Colonic mucosa (tissue), 4 donors: ENCODE measurements at regions not wholly inside any gene's neighbourhood (a gene's known extent, or its start where the extent isn't known, plus 50 kb on each side); places are given as distances from the start of the nearest gene placed in this dataset.

Experiments used
- DNase-seq: peaks from one replicate; pipeline ENCODE4 v3.0.0-alpha.2; 2020
- H3K27ac ChIP-seq: fragments of 200-600 bp; one replicate; pipeline ENCODE4 v1.8.0; 2021
- H3K27me3 ChIP-seq: fragments of 200-600 bp; one replicate; pipeline ENCODE4 v1.8.0; 2021
- H3K36me3 ChIP-seq: fragments of 200-600 bp; one replicate; pipeline ENCODE4 v1.8.0; 2021
- H3K4me1 ChIP-seq: fragments of 200-600 bp; one replicate; pipeline ENCODE4 v1.8.0; 2021; ENCODE audit warnings: mild to moderate bottlenecking
- H3K4me3 ChIP-seq: fragments of 200-600 bp; one replicate; pipeline ENCODE4 v1.8.0; 2021
- H3K9ac ChIP-seq, 2 donors: one replicate each; pipeline ENCODE4 v1.7.0; 2013; ENCODE audit warnings: control low read depth in 2 of 2, low read depth in 2 of 2, low read length in 2 of 2
- H3K9me3 ChIP-seq: fragments of 200-600 bp; one replicate; pipeline ENCODE4 v1.8.0; 2021
- intact Hi-C: fragments of 100-400 bp; cut with DNase I; formaldehyde crosslinking; loops from one replicate; pipeline ENCODE4 v1.14.1; 2022
- TF ChIP-seq, protein P1 (sequence below): fragments of 200-600 bp; IDR thresholded peaks from one replicate; pipeline ENCODE4 v1.8.0; 2022; ENCODE audit warnings: antibody characterized with exemption, mild to moderate bottlenecking
- donor health status: healthy.
- donor health status: DM: no; HTN: no; CAD: no.
- donor health status: DM: no; HTN: no; CAD: no.

- no peaks in the 10 kb centered on the region for H3K36me3 ChIP-seq
- H3K27ac ChIP-seq: no peak overlapping the region
- intact Hi-C loops: no loop called here
Observed at GRCh38 chr2:67834482-67834881, 228.3 kb downstream of the C1D start.

DNA sequence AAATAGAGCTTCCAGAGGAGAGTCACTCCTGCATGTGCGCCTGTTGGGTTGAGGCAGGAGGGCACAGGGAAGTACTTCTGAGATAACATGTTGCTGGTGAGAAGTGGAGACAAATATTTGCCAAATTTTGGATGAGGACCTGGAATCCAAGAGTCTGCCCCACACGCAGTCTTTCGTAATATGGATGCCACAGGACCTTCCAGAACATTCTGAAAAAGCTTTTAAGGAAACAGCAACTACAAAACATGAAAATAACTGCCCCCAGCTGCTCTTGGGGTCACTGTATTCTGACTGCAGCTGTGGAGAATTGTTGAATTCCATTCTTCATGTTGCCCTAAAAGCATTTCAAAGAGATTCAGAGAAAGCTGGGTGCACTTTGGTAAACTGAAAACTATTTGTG, 227.5 kb downstream of the C1D start:
- no peaks in the 10 kb centered on the region for H3K4me1 ChIP-seq
- H3K4me3 ChIP-seq: no peak overlapping the region
- H3K27ac ChIP-seq: no peak overlapping the region
- intact Hi-C loops: no loop called here
- H3K9ac ChIP-seq: no peak overlapping the region
- no peak for DNase-seq
- no peaks in the 10 kb centered on the region for H3K36me3 ChIP-seq
- H3K9me3 ChIP-seq: no peaks in the 10 kb centered on the region
- TF ChIP-seq, protein P1, sequence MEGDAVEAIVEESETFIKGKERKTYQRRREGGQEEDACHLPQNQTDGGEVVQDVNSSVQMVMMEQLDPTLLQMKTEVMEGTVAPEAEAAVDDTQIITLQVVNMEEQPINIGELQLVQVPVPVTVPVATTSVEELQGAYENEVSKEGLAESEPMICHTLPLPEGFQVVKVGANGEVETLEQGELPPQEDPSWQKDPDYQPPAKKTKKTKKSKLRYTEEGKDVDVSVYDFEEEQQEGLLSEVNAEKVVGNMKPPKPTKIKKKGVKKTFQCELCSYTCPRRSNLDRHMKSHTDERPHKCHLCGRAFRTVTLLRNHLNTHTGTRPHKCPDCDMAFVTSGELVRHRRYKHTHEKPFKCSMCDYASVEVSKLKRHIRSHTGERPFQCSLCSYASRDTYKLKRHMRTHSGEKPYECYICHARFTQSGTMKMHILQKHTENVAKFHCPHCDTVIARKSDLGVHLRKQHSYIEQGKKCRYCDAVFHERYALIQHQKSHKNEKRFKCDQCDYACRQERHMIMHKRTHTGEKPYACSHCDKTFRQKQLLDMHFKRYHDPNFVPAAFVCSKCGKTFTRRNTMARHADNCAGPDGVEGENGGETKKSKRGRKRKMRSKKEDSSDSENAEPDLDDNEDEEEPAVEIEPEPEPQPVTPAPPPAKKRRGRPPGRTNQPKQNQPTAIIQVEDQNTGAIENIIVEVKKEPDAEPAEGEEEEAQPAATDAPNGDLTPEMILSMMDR: no peak
- no peaks in the 10 kb centered on the region for H3K27me3 ChIP-seq

More at GRCh38 chr2:67834482-67834881, 228.3 kb downstream of the C1D start:
- no peak overlapping the region for H3K9ac ChIP-seq
- no peaks in the 10 kb centered on the region for H3K9me3 ChIP-seq
- H3K4me1 ChIP-seq: no peaks in the 10 kb centered on the region
- H3K4me3 ChIP-seq: no peak overlapping the region
- TF ChIP-seq, protein P1: no peak
- H3K27me3 ChIP-seq: no peaks in the 10 kb centered on the region
- no peak for DNase-seq

- intact Hi-C loops: no loop called here
- TF ChIP-seq, protein P1: no peak
- Histone ChIP-seq H3K27me3 (no peaks in the 10 kb centered on the region), H3K9me3 (no peaks in the 10 kb centered on the region), H3K9ac (no peak overlapping the region), H3K4me1 (no peaks in the 10 kb centered on the region), H3K27ac (no peak overlapping the region), H3K4me3 (no peak overlapping the region), H3K36me3 (no peaks in the 10 kb centered on the region)
- no peak for DNase-seq
Observed at GRCh38 chr2:67836866-67837265, 225.9 kb downstream of the C1D start.

GRCh38 chr2:67838205-67838604, 224.6 kb downstream of the C1D start:
- Histone ChIP-seq H3K4me3 (no peak overlapping the region), H3K9me3 (no peaks in the 10 kb centered on the region), H3K4me1 (no peaks in the 10 kb centered on the region), H3K27ac (no peak overlapping the region), H3K36me3 (no peaks in the 10 kb centered on the region), H3K9ac (no peak overlapping the region), H3K27me3 (no peaks in the 10 kb centered on the region)
- intact Hi-C loops: no loop called here
- TF ChIP-seq, protein P1: no peak
- no peak for DNase-seq

DNA sequence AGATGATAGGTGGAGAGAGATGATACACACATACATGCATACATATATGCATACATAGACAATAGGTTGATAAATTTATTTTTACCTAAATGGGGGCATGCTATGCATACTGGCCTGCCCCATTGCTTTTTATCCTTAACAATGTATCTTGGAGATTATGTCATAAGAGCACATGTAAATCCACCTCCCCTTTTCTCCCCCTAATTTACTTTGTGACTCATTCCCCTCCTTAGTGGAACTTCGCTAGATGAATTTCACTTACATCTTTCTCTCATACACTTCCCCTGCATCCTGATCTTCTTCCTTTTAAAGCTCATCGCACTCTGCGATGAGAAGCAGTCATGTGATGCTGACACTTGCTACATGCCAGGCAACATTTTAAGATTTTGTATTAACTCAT, 223.6 kb downstream of the C1D start:
- Histone ChIP-seq H3K27me3 (no peaks in the 10 kb centered on the region), H3K4me1 (no peaks in the 10 kb centered on the region), H3K4me3 (no peak overlapping the region), H3K9me3 (no peaks in the 10 kb centered on the region), H3K36me3 (no peaks in the 10 kb centered on the region), H3K9ac (no peak overlapping the region), H3K27ac (no peak overlapping the region)
- intact Hi-C loops: no loop called here
- no peak for DNase-seq
- TF ChIP-seq, protein P1: no peak

DNA sequence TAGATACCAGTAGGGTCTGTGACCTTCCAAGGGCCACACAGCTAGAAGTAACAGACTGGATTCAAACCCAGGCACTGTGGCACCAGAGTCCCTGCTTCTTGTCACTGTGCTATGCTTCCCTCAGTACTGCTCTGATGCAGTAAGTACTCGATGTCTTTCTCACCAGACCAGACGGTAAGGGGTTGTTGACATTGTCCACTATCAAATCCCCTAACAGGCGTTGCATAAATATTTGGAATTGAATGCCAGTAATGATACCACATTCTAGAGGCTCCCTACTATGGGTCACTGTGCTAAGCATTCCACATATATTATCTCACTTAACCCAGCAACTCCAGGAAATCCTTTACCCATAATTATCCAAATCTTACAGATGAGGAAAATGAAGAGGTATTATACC, 223.1 kb downstream of the C1D start:
- Histone ChIP-seq H3K27me3 (no peaks in the 10 kb centered on the region), H3K27ac (no peak overlapping the region), H3K36me3 (no peaks in the 10 kb centered on the region), H3K4me1 (no peaks in the 10 kb centered on the region), H3K9me3 (no peaks in the 10 kb centered on the region), H3K4me3 (no peak overlapping the region), H3K9ac (no peak overlapping the region)
- intact Hi-C loops: loop anchor here (10.0 kb wide), 2 partner anchors 1255 to 1415 kb away; no protein-coding TSS in a partner anchor
- DNase-seq: no peak
- TF ChIP-seq, protein P1: no peak
